Endothelial cell (in vitro differentiated cells): ENCODE measurements at regions not wholly inside any gene's neighbourhood (a gene's known extent, or its start where the extent isn't known, plus 50 kb on each side); places are given as distances from the start of the nearest gene placed in this dataset.

ENCODE experiments used
- DNase-seq: peaks from one replicate; pipeline ENCODE4 v3.0.0; 2021; ENCODE audit warnings: low spot score
- H3K27ac Mint-ChIP-seq: one replicate; pipeline ENCODE4 v1.8.0; 2021; ENCODE audit warnings: mixed read lengths, inconsistent platforms; ENCODE audit not compliant: unreplicated experiment
- H3K27me3 Mint-ChIP-seq: one replicate; pipeline ENCODE4 v1.8.0; 2021; ENCODE audit warnings: mild to moderate bottlenecking, moderate library complexity, mixed read lengths, inconsistent platforms; ENCODE audit not compliant: unreplicated experiment
- H3K36me3 Mint-ChIP-seq: one replicate; pipeline ENCODE4 v1.8.0; 2021; ENCODE audit warnings: mild to moderate bottlenecking, low read depth, mixed read lengths, inconsistent platforms; ENCODE audit not compliant: unreplicated experiment
- H3K4me1 Mint-ChIP-seq: one replicate; pipeline ENCODE4 v1.8.0; 2021; ENCODE audit warnings: mild to moderate bottlenecking, mixed read lengths, inconsistent platforms; ENCODE audit not compliant: unreplicated experiment
- H3K4me3 Mint-ChIP-seq: one replicate; pipeline ENCODE4 v1.8.0; 2021; ENCODE audit warnings: mild to moderate bottlenecking, mixed read lengths, inconsistent platforms; ENCODE audit not compliant: unreplicated experiment
- H3K9me3 Mint-ChIP-seq: one replicate; pipeline ENCODE4 v1.8.0; 2021; ENCODE audit warnings: mixed read lengths, inconsistent platforms; ENCODE audit not compliant: unreplicated experiment
- TF ChIP-seq, protein P1 (sequence below): fragments of 200-600 bp; sonication (generic); IDR thresholded peaks from one replicate; pipeline ENCODE4 v1.5.0; 2021; ENCODE audit warnings: antibody characterized with exemption; ENCODE audit not compliant: unreplicated experiment

DNA sequence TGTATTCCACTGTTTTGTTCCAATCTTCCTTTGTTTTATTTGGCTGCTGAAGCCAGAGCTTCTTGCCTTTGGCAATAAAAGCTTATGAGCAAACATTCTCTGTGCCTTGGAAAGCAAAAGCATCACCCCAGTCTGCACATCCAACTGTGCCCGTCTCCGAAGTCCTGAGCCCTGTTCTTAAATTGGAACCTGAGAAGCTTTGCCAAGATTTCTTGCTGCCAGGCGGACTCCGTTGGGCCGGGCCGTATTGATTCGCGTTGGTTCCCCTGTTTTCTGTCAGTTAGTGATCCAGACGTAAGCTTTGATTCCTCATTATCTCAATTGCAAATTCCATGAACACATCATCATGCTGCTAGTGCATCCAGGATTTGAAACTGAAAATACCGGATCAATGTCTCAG is 793.0 kb downstream of the OLFM4 start:
- H3K27ac Mint-ChIP-seq: no peak overlapping the region
- TF ChIP-seq, protein P1, sequence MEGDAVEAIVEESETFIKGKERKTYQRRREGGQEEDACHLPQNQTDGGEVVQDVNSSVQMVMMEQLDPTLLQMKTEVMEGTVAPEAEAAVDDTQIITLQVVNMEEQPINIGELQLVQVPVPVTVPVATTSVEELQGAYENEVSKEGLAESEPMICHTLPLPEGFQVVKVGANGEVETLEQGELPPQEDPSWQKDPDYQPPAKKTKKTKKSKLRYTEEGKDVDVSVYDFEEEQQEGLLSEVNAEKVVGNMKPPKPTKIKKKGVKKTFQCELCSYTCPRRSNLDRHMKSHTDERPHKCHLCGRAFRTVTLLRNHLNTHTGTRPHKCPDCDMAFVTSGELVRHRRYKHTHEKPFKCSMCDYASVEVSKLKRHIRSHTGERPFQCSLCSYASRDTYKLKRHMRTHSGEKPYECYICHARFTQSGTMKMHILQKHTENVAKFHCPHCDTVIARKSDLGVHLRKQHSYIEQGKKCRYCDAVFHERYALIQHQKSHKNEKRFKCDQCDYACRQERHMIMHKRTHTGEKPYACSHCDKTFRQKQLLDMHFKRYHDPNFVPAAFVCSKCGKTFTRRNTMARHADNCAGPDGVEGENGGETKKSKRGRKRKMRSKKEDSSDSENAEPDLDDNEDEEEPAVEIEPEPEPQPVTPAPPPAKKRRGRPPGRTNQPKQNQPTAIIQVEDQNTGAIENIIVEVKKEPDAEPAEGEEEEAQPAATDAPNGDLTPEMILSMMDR: no peak
- DNase-seq: no peak
- no peaks in the 10 kb centered on the region for H3K27me3 Mint-ChIP-seq
- H3K4me3 Mint-ChIP-seq: no peak overlapping the region
- H3K36me3 Mint-ChIP-seq: no peaks in the 10 kb centered on the region
- H3K4me1 Mint-ChIP-seq: peaks cover 16% of the 10 kb centered on the region
- H3K9me3 Mint-ChIP-seq: no peaks in the 10 kb centered on the region

DNA sequence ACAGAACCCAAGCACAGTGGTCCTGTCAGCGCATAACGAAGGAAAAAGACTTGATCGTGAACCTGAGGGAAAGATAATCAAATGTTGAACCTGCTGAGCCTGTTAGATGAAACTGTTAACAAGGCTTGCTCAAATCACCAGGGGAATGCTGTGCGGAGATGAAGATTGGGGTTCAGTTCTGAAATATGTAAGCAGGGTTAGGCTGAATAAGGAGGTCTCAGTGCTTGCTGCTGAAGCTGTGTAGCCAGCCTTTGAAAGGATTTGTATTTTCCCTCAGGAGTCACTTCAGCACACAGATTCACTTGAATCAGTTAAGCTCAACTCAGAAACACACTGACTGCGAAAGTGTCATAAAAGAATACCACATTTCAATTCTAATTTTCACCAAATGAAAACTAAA is 793.5 kb downstream of the OLFM4 start:
- TF ChIP-seq, protein P1: no peak
- no peak overlapping the region for H3K27ac Mint-ChIP-seq
- no peaks in the 10 kb centered on the region for H3K36me3 Mint-ChIP-seq
- no peaks in the 10 kb centered on the region for H3K9me3 Mint-ChIP-seq
- DNase-seq: no peak
- H3K4me1 Mint-ChIP-seq: peaks cover 16% of the 10 kb centered on the region
- no peaks in the 10 kb centered on the region for H3K27me3 Mint-ChIP-seq
- no peak overlapping the region for H3K4me3 Mint-ChIP-seq

DNA sequence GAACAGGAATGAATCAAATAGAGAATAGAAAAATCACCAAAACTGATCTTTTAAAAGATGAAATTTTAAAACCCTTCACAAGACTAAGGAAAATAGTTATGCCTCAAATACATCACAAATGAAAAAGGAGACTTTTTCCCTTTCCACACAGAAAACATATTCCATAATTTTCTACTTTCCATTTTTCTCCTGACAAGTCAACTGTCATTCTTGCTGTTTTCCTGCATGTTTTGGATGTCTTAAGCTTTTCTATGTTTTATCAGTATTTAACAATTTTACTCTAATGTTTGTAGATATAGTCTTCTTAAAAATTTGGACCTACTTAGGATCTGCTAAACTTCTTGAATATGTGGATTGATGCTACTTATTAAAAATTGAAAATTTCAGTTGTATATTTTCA is 810.8 kb downstream of the OLFM4 start:
- Mint-ChIP-seq H3K9me3 (no peaks in the 10 kb centered on the region), H3K27me3 (no peaks in the 10 kb centered on the region), H3K27ac (no peak overlapping the region), H3K4me3 (no peak overlapping the region), H3K36me3 (no peaks in the 10 kb centered on the region), H3K4me1 (no peaks in the 10 kb centered on the region)
- TF ChIP-seq, protein P1: no peak
- no peak for DNase-seq

DNA sequence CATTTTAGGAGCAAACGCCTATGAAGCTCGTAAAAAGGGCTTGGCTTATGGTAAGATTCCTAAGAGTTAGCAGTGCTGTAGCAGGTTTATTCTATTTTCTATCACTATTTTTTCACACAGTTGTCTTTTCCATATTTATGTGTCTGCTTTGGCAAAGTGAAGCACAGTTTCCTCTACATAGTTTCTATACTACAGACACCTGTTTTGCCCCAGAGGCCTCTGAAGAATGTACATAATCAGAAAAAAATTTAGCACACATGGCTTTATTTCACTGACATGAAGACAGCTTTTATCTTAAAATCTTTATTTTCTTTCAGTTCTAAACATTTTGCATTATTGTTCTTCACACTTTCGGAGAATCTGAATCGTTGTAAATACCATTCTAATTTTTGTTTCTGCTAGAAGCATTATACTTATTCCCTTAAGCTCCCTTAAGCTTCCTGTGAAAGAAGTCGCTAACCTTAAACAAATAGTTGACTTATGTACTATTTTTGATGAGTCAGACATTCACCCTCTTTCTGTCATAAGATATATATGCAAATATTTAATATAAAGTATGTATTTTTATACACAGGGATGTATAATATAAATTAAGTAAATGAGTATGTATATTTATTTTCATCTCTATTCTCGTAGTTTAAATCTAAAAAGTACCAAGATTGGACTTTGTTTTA is 816.0 kb downstream of the OLFM4 start:
- Mint-ChIP-seq H3K9me3 (no peaks in the 10 kb centered on the region), H3K4me3 (no peak overlapping the region), H3K4me1 (no peaks in the 10 kb centered on the region), H3K36me3 (no peaks in the 10 kb centered on the region), H3K27me3 (no peaks in the 10 kb centered on the region), H3K27ac (no peak overlapping the region)
- TF ChIP-seq, protein P1: no peak
- no peak for DNase-seq

DNA sequence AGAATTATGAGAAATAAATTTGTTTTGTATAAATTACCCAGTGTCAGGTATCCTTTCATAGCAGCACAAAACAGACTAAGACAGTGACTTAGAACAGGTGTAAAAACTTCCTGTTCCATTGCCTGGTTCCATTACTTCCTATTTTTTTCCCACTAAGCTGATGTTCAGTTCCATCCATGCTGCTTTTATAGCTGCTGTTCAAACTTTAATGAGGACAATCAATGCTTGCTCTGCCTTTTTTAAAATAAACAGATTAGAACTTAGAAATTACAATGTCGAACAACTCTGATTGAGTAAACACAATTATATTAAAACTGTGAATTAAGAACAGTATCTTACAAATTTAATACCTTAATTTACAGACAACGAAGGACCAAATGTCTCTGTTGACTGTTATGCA is 818.9 kb downstream of the OLFM4 start:
- H3K4me1 Mint-ChIP-seq: no peaks in the 10 kb centered on the region
- no peak overlapping the region for H3K27ac Mint-ChIP-seq
- H3K36me3 Mint-ChIP-seq: no peaks in the 10 kb centered on the region
- TF ChIP-seq, protein P1: no peak
- H3K27me3 Mint-ChIP-seq: no peaks in the 10 kb centered on the region
- H3K9me3 Mint-ChIP-seq: no peaks in the 10 kb centered on the region
- H3K4me3 Mint-ChIP-seq: no peak overlapping the region
- DNase-seq: no peak
